Muscle layer of colon (tissue), 2 donors: ENCODE measurements at regions not wholly inside any gene's neighbourhood (a gene's known extent, or its start where the extent isn't known, plus 50 kb on each side); places are given as distances from the start of the nearest gene placed in this dataset.
"Not testable (repeated sequence)": the region's sequence is repeated elsewhere in the genome, so short reads cannot be mapped to it uniquely, and the experiment has no call there.

Experiments used
- H3K27ac ChIP-seq: one replicate; pipeline ENCODE4 v1.7.0; 2013; ENCODE audit warnings: low read depth, mild to moderate bottlenecking, low read length, moderate library complexity
- H3K27me3 ChIP-seq, 2 donors: one replicate each; pipeline ENCODE4 v1.7.0; 2013; ENCODE audit warnings: low read length in 2 of 2, mild to moderate bottlenecking in 2 of 2; ENCODE audit not compliant: insufficient read depth in 2 of 2, control insufficient read depth in 1 of 2
- H3K36me3 ChIP-seq: one replicate; pipeline ENCODE4 v1.7.0; 2013; ENCODE audit warnings: mild to moderate bottlenecking, low read length; ENCODE audit not compliant: insufficient read depth
- H3K4me1 ChIP-seq: one replicate; pipeline ENCODE4 v1.7.0; 2013; ENCODE audit warnings: mild to moderate bottlenecking, low read length; ENCODE audit not compliant: insufficient read depth
- H3K4me3 ChIP-seq, 2 donors: one replicate each; pipeline ENCODE4 v1.7.0; 2013; ENCODE audit warnings: low read length in 2 of 2, low read depth in 1 of 2, mild to moderate bottlenecking in 1 of 2, moderate library complexity in 1 of 2
- H3K9ac ChIP-seq: one replicate; pipeline ENCODE4 v1.7.0; 2013; ENCODE audit warnings: low read length
- H3K9me3 ChIP-seq: one replicate; pipeline ENCODE4 v1.7.0; 2013; ENCODE audit warnings: mild to moderate bottlenecking, low read length
- donor health status: abdominal sarcoma.
- donor health status: Adenocarcinoma of cecum.

DNA sequence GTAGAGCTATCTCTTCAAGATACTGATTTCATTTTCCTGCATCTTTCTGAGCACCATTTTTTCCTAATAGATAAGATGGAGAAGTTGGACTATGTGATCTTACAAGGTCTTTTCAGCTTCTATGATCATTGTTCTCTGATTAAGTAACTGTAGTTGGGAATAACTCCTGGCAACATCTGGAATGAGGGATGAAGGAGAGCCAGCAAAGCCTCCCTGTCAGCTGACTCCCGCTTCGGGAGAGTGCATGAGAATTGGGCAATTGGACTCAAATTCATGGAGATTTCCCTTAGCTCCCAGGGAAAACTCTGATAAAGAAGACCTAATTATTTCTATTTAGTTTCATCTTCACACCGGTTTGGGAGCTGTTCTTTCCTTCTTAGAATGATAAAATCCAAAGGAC lies 146.1 kb downstream of the CCDC71L start:
- no peaks in the 10 kb centered on the region for H3K9me3 ChIP-seq
- H3K4me1 ChIP-seq = no peaks in the 10 kb centered on the region
- no peak overlapping the region for H3K9ac ChIP-seq
- no peaks in the 10 kb centered on the region for H3K27me3 ChIP-seq
- H3K36me3 ChIP-seq = no peaks in the 10 kb centered on the region
- no peak overlapping the region for H3K27ac ChIP-seq
- H3K4me3 ChIP-seq = no peak overlapping the region

GRCh38 chr7:106512217-106512616 lies 148.7 kb downstream of the CCDC71L start:
- no peaks in the 10 kb centered on the region for H3K9me3 ChIP-seq
- H3K27ac ChIP-seq = no peak overlapping the region
- no peak overlapping the region for H3K9ac ChIP-seq
- H3K36me3 ChIP-seq = no peaks in the 10 kb centered on the region
- no peak overlapping the region for H3K4me3 ChIP-seq
- H3K27me3 ChIP-seq = no peaks in the 10 kb centered on the region
- no peaks in the 10 kb centered on the region for H3K4me1 ChIP-seq

- Histone ChIP-seq H3K27ac (no peak overlapping the region), H3K9me3 (no peaks in the 10 kb centered on the region), H3K4me1 (no peaks in the 10 kb centered on the region), H3K9ac (no peak overlapping the region), H3K36me3 (no peaks in the 10 kb centered on the region), H3K27me3 (no peaks in the 10 kb centered on the region), H3K4me3 (no peak overlapping the region)
These were observed 156.3 kb downstream of the CCDC71L start for GRCh38 chr7:106504645-106505044.

DNA sequence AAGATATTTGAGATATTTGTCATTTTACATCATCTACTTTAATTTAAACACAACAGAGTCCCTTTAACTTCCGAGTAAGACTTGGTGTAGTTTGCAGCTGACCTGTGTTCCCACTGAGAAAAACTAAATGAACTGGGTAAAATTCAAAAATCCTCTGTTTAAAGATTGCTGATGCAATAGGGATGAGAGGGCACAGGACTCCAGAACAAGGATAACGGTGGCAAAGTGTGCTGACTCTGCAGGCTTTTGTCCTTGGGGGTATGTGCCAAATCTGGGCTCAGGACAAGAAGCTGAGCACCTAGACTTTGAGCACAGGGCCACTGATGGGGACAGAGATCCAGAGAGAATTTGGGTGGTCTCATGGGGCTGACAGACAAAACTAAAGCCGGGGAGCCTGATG lies 156.8 kb downstream of the CCDC71L start:
- Histone ChIP-seq H3K4me3 (no peak overlapping the region), H3K36me3 (no peaks in the 10 kb centered on the region), H3K27me3 (no peaks in the 10 kb centered on the region), H3K9me3 (no peaks in the 10 kb centered on the region), H3K9ac (no peak overlapping the region), H3K27ac (no peak overlapping the region), H3K4me1 (no peaks in the 10 kb centered on the region)

GRCh38 chr7:106503626-106504025 lies 157.3 kb downstream of the CCDC71L start:
- Histone ChIP-seq H3K36me3 (no peaks in the 10 kb centered on the region), H3K9me3 (no peaks in the 10 kb centered on the region), H3K9ac (no peak overlapping the region), H3K27me3 (no peaks in the 10 kb centered on the region), H3K27ac (no peak overlapping the region), H3K4me3 (no peak overlapping the region), H3K4me1 (no peaks in the 10 kb centered on the region)

DNA sequence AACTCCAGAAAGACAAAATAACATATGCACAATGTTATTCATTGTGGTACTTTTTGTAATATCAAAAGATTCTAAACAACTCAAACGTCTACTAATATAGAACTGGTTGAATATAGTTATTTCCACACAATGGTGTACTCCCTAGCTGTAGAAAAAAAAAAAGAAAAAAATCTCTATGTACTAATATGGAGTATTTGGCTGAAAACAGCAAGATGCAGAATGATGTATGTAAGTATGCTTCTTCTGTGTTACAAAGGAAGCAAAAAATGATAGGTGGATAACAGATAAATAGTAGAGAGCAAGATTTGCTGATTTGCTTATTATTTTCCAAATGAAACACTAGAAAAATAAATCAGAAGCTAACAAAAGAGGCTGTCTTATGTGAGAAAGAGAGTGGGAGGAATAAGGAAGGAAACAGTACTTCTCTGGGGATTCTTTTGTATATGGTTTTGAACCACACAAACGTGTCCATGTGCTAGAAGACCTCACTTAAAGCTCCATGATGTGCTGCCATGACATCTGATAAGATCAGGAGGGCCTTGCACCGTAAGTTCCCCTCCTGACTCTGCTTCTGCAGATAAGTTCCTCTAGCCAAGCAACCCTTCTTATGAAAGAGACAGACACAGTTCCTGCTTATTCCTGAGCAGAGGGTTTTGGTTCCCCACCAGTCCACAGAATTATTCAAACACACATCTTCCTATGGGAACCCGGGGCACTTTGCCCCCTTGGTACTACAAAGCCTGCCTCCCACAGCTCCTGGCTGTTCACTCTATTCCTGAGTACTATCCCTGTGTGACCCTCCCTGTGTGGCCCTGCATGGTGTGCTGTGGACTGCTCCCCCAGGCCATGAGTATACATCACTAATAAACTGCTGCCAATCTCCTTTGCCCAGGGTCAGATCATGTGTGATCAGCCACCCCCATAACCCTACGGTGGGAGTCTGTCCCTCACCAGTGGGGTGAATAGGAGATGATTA lies 159.1 kb downstream of the CCDC71L start:
- Histone ChIP-seq H3K9ac (no peak overlapping the region), H3K4me1 (no peaks in the 10 kb centered on the region), H3K4me3 (no peak overlapping the region), H3K27ac (no peak overlapping the region), H3K27me3 (no peaks in the 10 kb centered on the region), H3K36me3 (no peaks in the 10 kb centered on the region), H3K9me3 (no peaks in the 10 kb centered on the region)

DNA sequence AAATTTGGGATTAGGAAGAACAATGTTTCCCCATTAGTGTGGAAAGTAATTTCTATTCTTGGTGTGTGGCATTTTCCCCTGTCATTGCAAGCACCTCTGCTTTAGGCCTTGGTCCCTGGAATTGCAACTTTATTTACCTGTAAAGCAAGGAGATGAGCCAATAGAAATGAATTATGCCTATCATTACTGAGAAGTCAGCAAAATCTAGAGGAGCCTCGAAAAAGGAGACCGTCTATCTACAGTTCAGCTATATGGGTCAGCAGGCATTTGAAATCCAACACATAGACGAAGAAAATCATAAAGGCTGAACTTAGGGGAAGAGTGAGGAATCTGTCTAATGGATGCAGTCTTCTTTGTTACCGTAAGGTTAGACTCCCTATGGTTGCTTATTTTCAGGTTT lies 161.1 kb downstream of the CCDC71L start:
- no peaks in the 10 kb centered on the region for H3K36me3 ChIP-seq
- no peaks in the 10 kb centered on the region for H3K4me1 ChIP-seq
- no peak overlapping the region for H3K27ac ChIP-seq
- H3K9me3 ChIP-seq = no peaks in the 10 kb centered on the region
- no peak overlapping the region for H3K9ac ChIP-seq
- H3K4me3 ChIP-seq = no peak overlapping the region
- no peaks in the 10 kb centered on the region for H3K27me3 ChIP-seq

DNA sequence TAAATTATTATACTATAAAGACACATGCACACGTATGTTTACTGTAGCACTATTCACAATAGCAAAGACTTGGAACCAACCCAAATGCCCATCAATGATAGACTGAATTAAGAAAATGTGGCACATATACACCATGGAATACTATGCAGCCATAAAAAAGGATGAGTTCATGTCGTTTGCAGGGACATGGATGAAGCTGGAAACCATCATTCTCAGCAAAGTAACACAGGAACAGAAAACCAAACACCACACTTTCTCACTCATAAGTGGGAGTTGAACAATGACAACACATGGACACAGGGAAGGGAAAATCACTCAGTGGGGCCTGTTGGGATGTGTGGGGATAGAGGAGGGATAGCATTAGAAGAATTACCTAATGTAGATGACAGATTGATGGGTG lies 163.0 kb downstream of the CCDC71L start:
- H3K27me3 ChIP-seq, H3K36me3 ChIP-seq, H3K4me3 ChIP-seq, H3K27ac ChIP-seq, H3K4me1 ChIP-seq, H3K9me3 ChIP-seq, H3K9ac ChIP-seq: not testable (repeated sequence)

DNA sequence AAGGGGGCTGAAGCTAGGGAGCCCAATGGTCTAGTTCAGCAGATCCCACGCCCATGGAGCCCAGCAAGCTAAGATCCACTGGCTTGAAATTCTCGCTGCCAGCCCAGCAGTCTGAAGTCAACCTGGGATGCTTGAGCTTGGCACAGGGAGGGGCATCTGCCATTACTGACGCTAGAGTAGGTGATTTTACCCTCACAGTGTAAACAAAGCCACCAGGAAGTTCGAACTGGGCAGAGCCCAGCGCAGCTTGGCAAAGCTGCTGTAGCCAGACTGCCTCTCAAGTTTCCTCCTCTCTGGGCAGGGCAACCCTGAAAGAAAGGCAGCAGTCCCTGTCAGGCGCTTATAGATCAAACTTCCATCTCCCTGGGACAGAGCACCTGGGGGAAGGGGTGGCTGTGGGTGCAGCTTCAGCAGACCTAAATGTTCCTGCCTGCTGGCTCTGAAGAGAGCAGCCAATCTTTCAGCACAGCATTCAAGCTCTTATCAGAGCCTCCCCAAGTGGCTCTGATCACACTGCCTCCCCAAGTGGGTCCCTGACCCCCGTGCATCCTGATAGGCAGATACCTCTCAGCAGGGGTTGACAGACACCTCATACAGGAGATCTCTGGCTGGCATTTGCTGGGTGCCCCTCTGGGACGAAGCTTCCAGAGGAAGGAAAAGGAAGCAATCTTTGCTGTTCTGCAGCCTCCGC lies 167.8 kb downstream of the CCDC71L start:
- H3K36me3 ChIP-seq = no peaks in the 10 kb centered on the region
- H3K4me3 ChIP-seq = no peak overlapping the region
- no peak overlapping the region for H3K9ac ChIP-seq
- H3K9me3 ChIP-seq = no peaks in the 10 kb centered on the region
- H3K27ac ChIP-seq = no peak overlapping the region
- H3K4me1 ChIP-seq = no peaks in the 10 kb centered on the region
- H3K27me3 ChIP-seq = no peaks in the 10 kb centered on the region

DNA sequence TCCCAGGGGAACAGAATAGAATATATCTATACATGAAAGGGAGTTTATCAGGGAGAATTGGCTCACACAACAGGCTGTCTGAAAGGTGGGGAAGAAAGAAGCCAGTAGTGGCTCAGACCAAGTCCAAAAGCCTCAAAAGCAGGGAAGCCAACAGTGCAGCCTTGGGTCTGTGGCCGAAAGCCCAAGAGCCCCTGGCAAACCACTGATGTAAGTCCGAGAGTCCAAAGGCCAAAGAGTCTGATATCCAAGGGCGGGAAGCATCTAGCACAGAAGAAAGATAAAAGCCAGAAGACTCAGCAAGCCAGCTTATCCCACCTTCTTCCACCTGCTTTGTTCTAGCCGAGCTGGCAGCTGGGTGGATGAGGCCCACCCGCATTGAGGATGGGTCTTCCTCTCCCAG lies 172.5 kb downstream of the CCDC71L start:
- no peaks in the 10 kb centered on the region for H3K36me3 ChIP-seq
- no peak overlapping the region for H3K4me3 ChIP-seq
- H3K9ac ChIP-seq = no peak overlapping the region
- peaks cover 6% of the 10 kb centered on the region for H3K4me1 ChIP-seq
- H3K9me3 ChIP-seq = no peaks in the 10 kb centered on the region
- no peaks in the 10 kb centered on the region for H3K27me3 ChIP-seq
- no peak overlapping the region for H3K27ac ChIP-seq

- peaks cover 6% of the 10 kb centered on the region for H3K4me1 ChIP-seq
- no peak overlapping the region for H3K4me3 ChIP-seq
- H3K36me3 ChIP-seq = no peaks in the 10 kb centered on the region
- no peak overlapping the region for H3K9ac ChIP-seq
- no peak overlapping the region for H3K27ac ChIP-seq
- H3K27me3 ChIP-seq = no peaks in the 10 kb centered on the region
- no peaks in the 10 kb centered on the region for H3K9me3 ChIP-seq
These were observed 173.1 kb downstream of the CCDC71L start for GRCh38 chr7:106487892-106488291.
